GM23338 (cell line): ENCODE measurements at regions not wholly inside any gene's neighbourhood (a gene's known extent, or its start where the extent isn't known, plus 50 kb on each side); places are given as distances from the start of the nearest gene placed in this dataset.

Experiments used
- ATAC-seq: fragments of 200-7000 bp; cut with Tn5 transposase; 3 replicates; pipeline ENCODE4 v1.9.1; 2020
- DNase-seq: peaks from one replicate; pipeline ENCODE4 v3.0.0-alpha.2; 2015; ENCODE audit warnings: low spot score
- H2AFZ ChIP-seq: fragments of 200-600 bp; sonication (generic); 2 replicates; pipeline ENCODE4 v1.8.0; 2016; ENCODE audit warnings: antibody characterized with exemption, mild to moderate bottlenecking, moderate library complexity
- H3F3A ChIP-seq: fragments of 200-600 bp; sonication (generic); replicated peaks from 2 replicates; pipeline ENCODE4 v1.8.0; 2017; ENCODE audit warnings: antibody characterized with exemption, mixed run types, low read depth
- H3K27ac ChIP-seq: fragments of 200-600 bp; sonication (generic); 2 replicates; pipeline ENCODE4 v1.6.1; 2016; ENCODE audit warnings: low read depth
- H3K27me3 ChIP-seq: fragments of 200-600 bp; sonication (generic); 2 replicates; pipeline ENCODE4 v1.8.0; 2016; ENCODE audit warnings: mild to moderate bottlenecking, mixed run types, moderate library complexity; ENCODE audit not compliant: insufficient read depth
- H3K36me3 ChIP-seq: fragments of 200-600 bp; sonication (generic); 2 replicates; pipeline ENCODE4 v1.8.0; 2016; ENCODE audit warnings: mild to moderate bottlenecking; ENCODE audit not compliant: insufficient read depth
- H3K4me1 ChIP-seq: fragments of 200-600 bp; sonication (generic); 2 replicates; pipeline ENCODE4 v1.8.0; 2016; ENCODE audit warnings: mild to moderate bottlenecking, moderate library complexity; ENCODE audit not compliant: insufficient read depth
- H3K4me2 ChIP-seq: fragments of 200-600 bp; sonication (generic); 2 replicates; pipeline ENCODE4 v1.7.1; 2017; ENCODE audit warnings: mixed run types
- H3K4me3 ChIP-seq: fragments of 200-600 bp; sonication (generic); 2 replicates; pipeline ENCODE4 v1.6.1; 2016; ENCODE audit warnings: mixed run types
- H3K79me2 ChIP-seq: fragments of 200-600 bp; sonication (generic); replicated peaks from 2 replicates; pipeline ENCODE4 v1.8.0; 2017; ENCODE audit warnings: mild to moderate bottlenecking; ENCODE audit not compliant: insufficient read depth
- H3K9me2 ChIP-seq: fragments of 200-600 bp; sonication (generic); 2 replicates; pipeline ENCODE4 v1.8.0; 2017; ENCODE audit not compliant: insufficient read depth
- H4K20me1 ChIP-seq: fragments of 200-600 bp; sonication (generic); replicated peaks from 2 replicates; pipeline ENCODE4 v1.8.0; 2017; ENCODE audit warnings: mild to moderate bottlenecking; ENCODE audit not compliant: insufficient read depth
- H3K27ac Mint-ChIP-seq: 2 replicates; pipeline ENCODE4 v1.8.0; 2020; ENCODE audit warnings: inconsistent platforms, mild to moderate bottlenecking, moderate library complexity, mixed read lengths
- H3K27me3 Mint-ChIP-seq: 3 replicates; pipeline ENCODE4 v1.8.0; 2022; ENCODE audit warnings: low read depth, mild to moderate bottlenecking, moderate library complexity, mixed read lengths, inconsistent platforms; ENCODE audit not compliant: insufficient read depth, poor library complexity
- H3K36me3 Mint-ChIP-seq: 3 replicates; pipeline ENCODE4 v1.8.0; 2021; ENCODE audit warnings: low read depth, mild to moderate bottlenecking, inconsistent platforms, moderate library complexity, mixed read lengths
- H3K4me1 Mint-ChIP-seq: 3 replicates; pipeline ENCODE4 v1.8.0; 2020; ENCODE audit warnings: mild to moderate bottlenecking, inconsistent platforms, mixed read lengths
- H3K4me3 Mint-ChIP-seq: 3 replicates; pipeline ENCODE4 v1.8.0; 2021; ENCODE audit warnings: moderate library complexity, mild to moderate bottlenecking, inconsistent platforms, mixed read lengths
- H3K9me3 Mint-ChIP-seq: 3 replicates; pipeline ENCODE4 v1.8.0; 2020; ENCODE audit warnings: moderate library complexity, mild to moderate bottlenecking, inconsistent platforms, mixed read lengths
- CREB1 ChIP-seq: fragments of 250-450 bp; sonication (Bioruptor Pico); IDR thresholded peaks from 2 replicates; pipeline ENCODE4 v1.5.0; 2020; ENCODE audit warnings: low read depth, mild to moderate bottlenecking, moderate library complexity
- EZH2 ChIP-seq: fragments of 200-600 bp; sonication (generic); IDR thresholded peaks from one replicate; pipeline ENCODE4 v1.8.0; 2017; ENCODE audit warnings: antibody characterized with exemption, mild to moderate bottlenecking, low read depth; ENCODE audit not compliant: unreplicated experiment
- EZH2phosphoT487 ChIP-seq: fragments of 200-600 bp; sonication (generic); IDR thresholded peaks from one replicate; pipeline ENCODE4 v1.8.1; 2018; ENCODE audit warnings: antibody characterized with exemption; ENCODE audit not compliant: unreplicated experiment
- JUNB ChIP-seq: IDR thresholded peaks from one replicate; pipeline ENCODE4 v1.6.1; 2016; ENCODE audit warnings: antibody characterized with exemption; ENCODE audit not compliant: unreplicated experiment
- NANOG ChIP-seq: IDR thresholded peaks from 2 replicates; pipeline ENCODE4 v1.6.1; 2016; ENCODE audit warnings: antibody characterized with exemption, borderline replicate concordance
- POLR2AphosphoS5 ChIP-seq: IDR thresholded peaks from 2 replicates; pipeline ENCODE4 v1.6.1; 2016; ENCODE audit warnings: antibody characterized with exemption, low read depth
- STAT1 ChIP-seq: IDR thresholded peaks from one replicate; pipeline ENCODE4 v1.6.1; 2016; ENCODE audit warnings: antibody characterized with exemption; ENCODE audit not compliant: unreplicated experiment
- ZNF114 ChIP-seq: fragments of 250-450 bp; sonication (Bioruptor Pico); IDR thresholded peaks from 2 replicates; pipeline ENCODE4 v1.5.0; 2020; ENCODE audit warnings: mild to moderate bottlenecking, moderate library complexity
- ZNF331 ChIP-seq: fragments of 250-450 bp; sonication (Bioruptor Pico); IDR thresholded peaks from 2 replicates; pipeline ENCODE4 v1.5.0; 2020; ENCODE audit warnings: low read depth, mild to moderate bottlenecking, moderate library complexity
- TF ChIP-seq, protein P1 (sequence below): fragments of 250-450 bp; sonication (Bioruptor Pico); IDR thresholded peaks from 2 replicates; pipeline ENCODE4 v1.5.0; 2020; ENCODE audit warnings: mild to moderate bottlenecking, moderate library complexity
- TF ChIP-seq, protein P2 (sequence below), 2 experiments: fragments of 200-600 bp in 1 of 2; sonication (generic) in 1 of 2; conservative IDR thresholded peaks; 2 replicates each; pipeline versions ENCODE4 v1.5.1 to v1.6.1; 2016 to 2017; ENCODE audit warnings: antibody characterized with exemption in 2 of 2, low read depth in 2 of 2, mild to moderate bottlenecking in 2 of 2, moderate library complexity in 1 of 2
- TF ChIP-seq, protein P3 (sequence below): IDR thresholded peaks from one replicate; pipeline ENCODE4 v1.6.1; 2018; ENCODE audit warnings: antibody characterized with exemption; ENCODE audit not compliant: unreplicated experiment
- TF ChIP-seq, protein P4 (sequence below): IDR thresholded peaks from 2 replicates; pipeline ENCODE4 v1.6.1; 2016; ENCODE audit warnings: antibody characterized with exemption

DNA sequence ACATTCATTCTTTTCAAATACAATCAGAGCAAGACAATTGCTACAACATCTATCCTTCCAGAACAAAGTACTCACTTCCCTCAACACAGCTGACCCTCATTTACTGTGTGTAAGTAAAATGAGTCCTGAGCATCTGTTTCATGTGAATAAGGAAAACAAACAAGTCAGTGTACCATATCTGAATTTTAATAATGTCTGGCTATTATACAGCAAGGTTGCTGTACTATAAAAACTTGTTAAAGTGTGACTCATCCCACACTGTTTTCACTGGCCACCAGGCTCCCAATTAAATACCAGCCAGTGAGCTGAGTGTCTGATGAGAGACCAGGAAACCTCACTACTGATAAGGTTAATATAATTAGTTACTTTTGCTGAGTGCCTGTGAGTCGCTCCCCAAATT is 339.8 kb downstream of the AGTPBP1 start:
- no peak overlapping the region for H3K27ac ChIP-seq
- no peak for ATAC-seq

More for the DNA sequence above, 339.8 kb downstream of the AGTPBP1 start:
- no peaks in the 10 kb centered on the region for H3K27me3 ChIP-seq
- Mint-ChIP-seq H3K9me3 (no peaks in the 10 kb centered on the region), H3K36me3 (no peaks in the 10 kb centered on the region), H3K27ac (no peak overlapping the region), H3K27me3 (no peaks in the 10 kb centered on the region), H3K4me3 (no peak overlapping the region), H3K4me1 (no peaks in the 10 kb centered on the region; the same call in 1 of the 3 replicates)
- no peaks in the 10 kb centered on the region for H4K20me1 ChIP-seq
- no peak for DNase-seq
- no peaks in the 10 kb centered on the region for H3F3A ChIP-seq
- no peaks in the 10 kb centered on the region for H3K36me3 ChIP-seq
- H3K4me2 ChIP-seq: no peak overlapping the region
- H3K79me2 ChIP-seq: no peaks in the 10 kb centered on the region
- H3K4me3 ChIP-seq: no peak overlapping the region
- TF ChIP-seq EZH2 (no peak), POLR2AphosphoS5 (no peak), STAT1 (no peak), JUNB (no peak), EZH2phosphoT487 (no peak), CREB1 (no peak), NANOG (no peak), ZNF331 (no peak), ZNF114 (CRISPR knock-in tag) (no peak)
- TF ChIP-seq, protein P1, sequence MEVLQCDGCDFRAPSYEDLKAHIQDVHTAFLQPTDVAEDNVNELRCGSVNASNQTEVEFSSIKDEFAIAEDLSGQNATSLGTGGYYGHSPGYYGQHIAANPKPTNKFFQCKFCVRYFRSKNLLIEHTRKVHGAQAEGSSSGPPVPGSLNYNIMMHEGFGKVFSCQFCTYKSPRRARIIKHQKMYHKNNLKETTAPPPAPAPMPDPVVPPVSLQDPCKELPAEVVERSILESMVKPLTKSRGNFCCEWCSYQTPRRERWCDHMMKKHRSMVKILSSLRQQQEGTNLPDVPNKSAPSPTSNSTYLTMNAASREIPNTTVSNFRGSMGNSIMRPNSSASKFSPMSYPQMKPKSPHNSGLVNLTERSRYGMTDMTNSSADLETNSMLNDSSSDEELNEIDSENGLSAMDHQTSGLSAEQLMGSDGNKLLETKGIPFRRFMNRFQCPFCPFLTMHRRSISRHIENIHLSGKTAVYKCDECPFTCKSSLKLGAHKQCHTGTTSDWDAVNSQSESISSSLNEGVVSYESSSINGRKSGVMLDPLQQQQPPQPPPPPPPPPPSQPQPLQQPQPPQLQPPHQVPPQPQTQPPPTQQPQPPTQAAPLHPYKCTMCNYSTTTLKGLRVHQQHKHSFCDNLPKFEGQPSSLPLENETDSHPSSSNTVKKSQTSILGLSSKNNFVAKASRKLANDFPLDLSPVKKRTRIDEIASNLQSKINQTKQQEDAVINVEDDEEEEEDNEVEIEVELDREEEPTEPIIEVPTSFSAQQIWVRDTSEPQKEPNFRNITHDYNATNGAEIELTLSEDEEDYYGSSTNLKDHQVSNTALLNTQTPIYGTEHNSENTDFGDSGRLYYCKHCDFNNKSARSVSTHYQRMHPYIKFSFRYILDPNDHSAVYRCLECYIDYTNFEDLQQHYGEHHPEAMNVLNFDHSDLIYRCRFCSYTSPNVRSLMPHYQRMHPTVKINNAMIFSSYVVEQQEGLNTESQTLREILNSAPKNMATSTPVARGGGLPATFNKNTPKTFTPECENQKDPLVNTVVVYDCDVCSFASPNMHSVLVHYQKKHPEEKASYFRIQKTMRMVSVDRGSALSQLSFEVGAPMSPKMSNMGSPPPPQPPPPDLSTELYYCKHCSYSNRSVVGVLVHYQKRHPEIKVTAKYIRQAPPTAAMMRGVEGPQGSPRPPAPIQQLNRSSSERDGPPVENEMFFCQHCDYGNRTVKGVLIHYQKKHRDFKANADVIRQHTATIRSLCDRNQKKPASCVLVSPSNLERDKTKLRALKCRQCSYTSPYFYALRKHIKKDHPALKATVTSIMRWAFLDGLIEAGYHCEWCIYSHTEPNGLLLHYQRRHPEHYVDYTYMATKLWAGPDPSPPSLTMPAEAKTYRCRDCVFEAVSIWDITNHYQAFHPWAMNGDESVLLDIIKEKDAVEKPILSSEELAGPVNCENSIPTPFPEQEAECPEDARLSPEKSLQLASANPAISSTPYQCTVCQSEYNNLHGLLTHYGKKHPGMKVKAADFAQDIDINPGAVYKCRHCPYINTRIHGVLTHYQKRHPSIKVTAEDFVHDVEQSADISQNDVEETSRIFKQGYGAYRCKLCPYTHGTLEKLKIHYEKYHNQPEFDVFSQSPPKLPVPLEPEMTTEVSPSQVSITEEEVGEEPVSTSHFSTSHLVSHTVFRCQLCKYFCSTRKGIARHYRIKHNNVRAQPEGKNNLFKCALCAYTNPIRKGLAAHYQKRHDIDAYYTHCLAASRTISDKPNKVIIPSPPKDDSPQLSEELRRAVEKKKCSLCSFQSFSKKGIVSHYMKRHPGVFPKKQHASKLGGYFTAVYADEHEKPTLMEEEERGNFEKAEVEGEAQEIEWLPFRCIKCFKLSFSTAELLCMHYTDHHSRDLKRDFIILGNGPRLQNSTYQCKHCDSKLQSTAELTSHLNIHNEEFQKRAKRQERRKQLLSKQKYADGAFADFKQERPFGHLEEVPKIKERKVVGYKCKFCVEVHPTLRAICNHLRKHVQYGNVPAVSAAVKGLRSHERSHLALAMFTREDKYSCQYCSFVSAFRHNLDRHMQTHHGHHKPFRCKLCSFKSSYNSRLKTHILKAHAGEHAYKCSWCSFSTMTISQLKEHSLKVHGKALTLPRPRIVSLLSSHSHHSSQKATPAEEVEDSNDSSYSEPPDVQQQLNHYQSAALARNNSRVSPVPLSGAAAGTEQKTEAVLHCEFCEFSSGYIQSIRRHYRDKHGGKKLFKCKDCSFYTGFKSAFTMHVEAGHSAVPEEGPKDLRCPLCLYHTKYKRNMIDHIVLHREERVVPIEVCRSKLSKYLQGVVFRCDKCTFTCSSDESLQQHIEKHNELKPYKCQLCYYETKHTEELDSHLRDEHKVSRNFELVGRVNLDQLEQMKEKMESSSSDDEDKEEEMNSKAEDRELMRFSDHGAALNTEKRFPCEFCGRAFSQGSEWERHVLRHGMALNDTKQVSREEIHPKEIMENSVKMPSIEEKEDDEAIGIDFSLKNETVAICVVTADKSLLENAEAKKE (CRISPR knock-in tag): no peak
- TF ChIP-seq, protein P2, sequence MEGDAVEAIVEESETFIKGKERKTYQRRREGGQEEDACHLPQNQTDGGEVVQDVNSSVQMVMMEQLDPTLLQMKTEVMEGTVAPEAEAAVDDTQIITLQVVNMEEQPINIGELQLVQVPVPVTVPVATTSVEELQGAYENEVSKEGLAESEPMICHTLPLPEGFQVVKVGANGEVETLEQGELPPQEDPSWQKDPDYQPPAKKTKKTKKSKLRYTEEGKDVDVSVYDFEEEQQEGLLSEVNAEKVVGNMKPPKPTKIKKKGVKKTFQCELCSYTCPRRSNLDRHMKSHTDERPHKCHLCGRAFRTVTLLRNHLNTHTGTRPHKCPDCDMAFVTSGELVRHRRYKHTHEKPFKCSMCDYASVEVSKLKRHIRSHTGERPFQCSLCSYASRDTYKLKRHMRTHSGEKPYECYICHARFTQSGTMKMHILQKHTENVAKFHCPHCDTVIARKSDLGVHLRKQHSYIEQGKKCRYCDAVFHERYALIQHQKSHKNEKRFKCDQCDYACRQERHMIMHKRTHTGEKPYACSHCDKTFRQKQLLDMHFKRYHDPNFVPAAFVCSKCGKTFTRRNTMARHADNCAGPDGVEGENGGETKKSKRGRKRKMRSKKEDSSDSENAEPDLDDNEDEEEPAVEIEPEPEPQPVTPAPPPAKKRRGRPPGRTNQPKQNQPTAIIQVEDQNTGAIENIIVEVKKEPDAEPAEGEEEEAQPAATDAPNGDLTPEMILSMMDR (conservative IDR thresholded peaks at IDR 0.05; ENCODE audit: low read depth in 2 of 2): no peak
- TF ChIP-seq, protein P3, sequence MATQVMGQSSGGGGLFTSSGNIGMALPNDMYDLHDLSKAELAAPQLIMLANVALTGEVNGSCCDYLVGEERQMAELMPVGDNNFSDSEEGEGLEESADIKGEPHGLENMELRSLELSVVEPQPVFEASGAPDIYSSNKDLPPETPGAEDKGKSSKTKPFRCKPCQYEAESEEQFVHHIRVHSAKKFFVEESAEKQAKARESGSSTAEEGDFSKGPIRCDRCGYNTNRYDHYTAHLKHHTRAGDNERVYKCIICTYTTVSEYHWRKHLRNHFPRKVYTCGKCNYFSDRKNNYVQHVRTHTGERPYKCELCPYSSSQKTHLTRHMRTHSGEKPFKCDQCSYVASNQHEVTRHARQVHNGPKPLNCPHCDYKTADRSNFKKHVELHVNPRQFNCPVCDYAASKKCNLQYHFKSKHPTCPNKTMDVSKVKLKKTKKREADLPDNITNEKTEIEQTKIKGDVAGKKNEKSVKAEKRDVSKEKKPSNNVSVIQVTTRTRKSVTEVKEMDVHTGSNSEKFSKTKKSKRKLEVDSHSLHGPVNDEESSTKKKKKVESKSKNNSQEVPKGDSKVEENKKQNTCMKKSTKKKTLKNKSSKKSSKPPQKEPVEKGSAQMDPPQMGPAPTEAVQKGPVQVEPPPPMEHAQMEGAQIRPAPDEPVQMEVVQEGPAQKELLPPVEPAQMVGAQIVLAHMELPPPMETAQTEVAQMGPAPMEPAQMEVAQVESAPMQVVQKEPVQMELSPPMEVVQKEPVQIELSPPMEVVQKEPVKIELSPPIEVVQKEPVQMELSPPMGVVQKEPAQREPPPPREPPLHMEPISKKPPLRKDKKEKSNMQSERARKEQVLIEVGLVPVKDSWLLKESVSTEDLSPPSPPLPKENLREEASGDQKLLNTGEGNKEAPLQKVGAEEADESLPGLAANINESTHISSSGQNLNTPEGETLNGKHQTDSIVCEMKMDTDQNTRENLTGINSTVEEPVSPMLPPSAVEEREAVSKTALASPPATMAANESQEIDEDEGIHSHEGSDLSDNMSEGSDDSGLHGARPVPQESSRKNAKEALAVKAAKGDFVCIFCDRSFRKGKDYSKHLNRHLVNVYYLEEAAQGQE: no peak
- TF ChIP-seq, protein P4, sequence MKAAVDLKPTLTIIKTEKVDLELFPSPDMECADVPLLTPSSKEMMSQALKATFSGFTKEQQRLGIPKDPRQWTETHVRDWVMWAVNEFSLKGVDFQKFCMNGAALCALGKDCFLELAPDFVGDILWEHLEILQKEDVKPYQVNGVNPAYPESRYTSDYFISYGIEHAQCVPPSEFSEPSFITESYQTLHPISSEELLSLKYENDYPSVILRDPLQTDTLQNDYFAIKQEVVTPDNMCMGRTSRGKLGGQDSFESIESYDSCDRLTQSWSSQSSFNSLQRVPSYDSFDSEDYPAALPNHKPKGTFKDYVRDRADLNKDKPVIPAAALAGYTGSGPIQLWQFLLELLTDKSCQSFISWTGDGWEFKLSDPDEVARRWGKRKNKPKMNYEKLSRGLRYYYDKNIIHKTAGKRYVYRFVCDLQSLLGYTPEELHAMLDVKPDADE: no peak
- no peak overlapping the region for H2AFZ ChIP-seq
- peaks cover 8% of the 10 kb centered on the region; the same call in 1 of the 2 replicates for H3K9me2 ChIP-seq
- peaks cover 9% of the 10 kb centered on the region; the same call in 1 of the 2 replicates for H3K4me1 ChIP-seq
